ENCODE measurements at regions not wholly inside any gene's neighbourhood (a gene's known extent, or its start where the extent isn't known, plus 50 kb on each side); places are given as distances from the start of the nearest gene placed in this dataset.
"Not testable (repeated sequence)": the region's sequence is repeated elsewhere in the genome, so short reads cannot be mapped to it uniquely, and the experiment has no call there.

DNA sequence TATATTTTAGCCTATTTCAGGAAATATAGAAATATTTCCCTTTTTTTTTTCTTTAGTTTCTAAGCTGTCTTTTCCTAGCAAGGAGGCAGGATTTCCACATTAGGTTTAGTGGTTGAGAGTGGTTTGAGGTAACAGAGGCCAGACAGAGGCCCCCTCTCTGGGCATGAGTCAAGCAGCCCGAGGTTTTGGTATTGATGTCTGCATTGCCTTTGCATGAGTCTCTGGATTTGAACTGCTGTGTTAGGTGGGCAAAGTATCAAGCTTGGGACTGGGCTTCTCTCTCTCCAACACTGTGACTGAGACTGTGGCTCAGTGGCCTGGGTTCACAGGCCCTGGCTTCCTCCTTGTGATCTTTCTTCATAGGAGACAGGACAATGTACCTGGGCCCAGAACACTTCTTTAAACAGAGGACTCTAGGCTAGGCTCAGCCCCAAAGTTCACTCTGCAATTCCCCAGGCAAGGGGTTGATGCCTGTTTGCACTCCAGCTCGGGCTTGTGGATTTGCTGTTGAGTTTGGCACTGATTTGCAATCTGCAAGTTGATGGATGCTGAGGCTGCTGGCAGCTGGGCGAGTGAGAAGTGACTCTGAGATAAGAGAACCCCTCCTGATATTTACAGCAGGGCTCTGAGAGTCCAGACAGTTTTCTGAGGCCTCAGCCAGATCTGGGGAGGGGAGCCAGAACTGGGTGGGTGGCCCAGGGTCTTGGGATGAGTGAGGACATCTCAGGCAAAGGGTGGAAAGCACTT, 271.2 kb downstream of the EN1 start (continued):
- TF ChIP-seq, protein P1, sequence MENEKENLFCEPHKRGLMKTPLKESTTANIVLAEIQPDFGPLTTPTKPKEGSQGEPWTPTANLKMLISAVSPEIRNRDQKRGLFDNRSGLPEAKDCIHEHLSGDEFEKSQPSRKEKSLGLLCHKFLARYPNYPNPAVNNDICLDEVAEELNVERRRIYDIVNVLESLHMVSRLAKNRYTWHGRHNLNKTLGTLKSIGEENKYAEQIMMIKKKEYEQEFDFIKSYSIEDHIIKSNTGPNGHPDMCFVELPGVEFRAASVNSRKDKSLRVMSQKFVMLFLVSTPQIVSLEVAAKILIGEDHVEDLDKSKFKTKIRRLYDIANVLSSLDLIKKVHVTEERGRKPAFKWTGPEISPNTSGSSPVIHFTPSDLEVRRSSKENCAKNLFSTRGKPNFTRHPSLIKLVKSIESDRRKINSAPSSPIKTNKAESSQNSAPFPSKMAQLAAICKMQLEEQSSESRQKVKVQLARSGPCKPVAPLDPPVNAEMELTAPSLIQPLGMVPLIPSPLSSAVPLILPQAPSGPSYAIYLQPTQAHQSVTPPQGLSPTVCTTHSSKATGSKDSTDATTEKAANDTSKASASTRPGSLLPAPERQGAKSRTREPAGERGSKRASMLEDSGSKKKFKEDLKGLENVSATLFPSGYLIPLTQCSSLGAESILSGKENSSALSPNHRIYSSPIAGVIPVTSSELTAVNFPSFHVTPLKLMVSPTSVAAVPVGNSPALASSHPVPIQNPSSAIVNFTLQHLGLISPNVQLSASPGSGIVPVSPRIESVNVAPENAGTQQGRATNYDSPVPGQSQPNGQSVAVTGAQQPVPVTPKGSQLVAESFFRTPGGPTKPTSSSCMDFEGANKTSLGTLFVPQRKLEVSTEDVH (IDR thresholded peaks at IDR 0.05; ENCODE audit: low read depth, partially characterized antibody), result no peak
- TF ChIP-seq ETV6 (conservative IDR thresholded peaks at IDR 0.05 in 1 of 2, IDR thresholded peaks at IDR 0.05 in 1 of 2; ENCODE audit: borderline replicate concordance in 1 of 2, low read depth in 1 of 2) (no peak), MTA2 (IDR thresholded peaks at IDR 0.05; ENCODE audit: low read depth) (no peak), LARP7 (IDR thresholded peaks at IDR 0.05) (no peak)

GRCh38 chr2:118572380-118572779, 275.1 kb downstream of the EN1 start:
- H3K36me3 ChIP-seq (ENCODE audit: control insufficient read depth in 2 of 2, insufficient read depth in 2 of 2, low read length in 1 of 2); H3K4me2 ChIP-seq (ENCODE audit: control insufficient read depth, insufficient read depth); H3K79me2 ChIP-seq (ENCODE audit: control insufficient read depth, insufficient read depth, low read length); RAD21 ChIA-PET (ENCODE audit: unreplicated experiment); H3K9ac ChIP-seq (ENCODE audit: control insufficient read depth, insufficient read depth, low read length); H3K27ac ChIP-seq (ENCODE audit: control insufficient read depth, insufficient read depth); H2AFZ ChIP-seq (ENCODE audit: control insufficient read depth, low read depth, low read length); FAIRE-seq; H3K4me1 ChIP-seq (ENCODE audit: control insufficient read depth, insufficient read depth, low read length); H3K9me3 ChIP-seq (replicated peaks; ENCODE audit: control insufficient read depth, insufficient read depth, low read length); POLR2A ChIA-PET; in situ Hi-C loops (cut with MboI); DNase-seq (ENCODE audit: low read depth, low spot score); BruUV-seq (replicated peaks); SMC1A ChIA-PET (ENCODE audit: uncharacterized antibody, unreplicated experiment); H3K27me3 ChIP-seq (replicated peaks in 1 of 2; ENCODE audit: control insufficient read depth in 2 of 2, insufficient read depth in 2 of 2, low read length in 1 of 2); H4K20me1 ChIP-seq (ENCODE audit: control insufficient read depth, insufficient read depth); intact Hi-C loops (cut with micrococcal nuclease; ENCODE audit: unreplicated experiment); H3K4me3 ChIP-seq; CTCF ChIA-PET; ATAC-seq: not testable (repeated sequence)
- 66% methylated on average over 6 of the region's 6 CpGs for WGBS (ENCODE audit: insufficient coverage, insufficient replicate concordance, low lambda C conversion rate, missing lambda C conversion rate)

Data from GM12878 (cell line).